ENCODE measurements at regions not wholly inside any gene's neighbourhood (a gene's known extent, or its start where the extent isn't known, plus 50 kb on each side); places are given as distances from the start of the nearest gene placed in this dataset.

- no TSS peak for BruUV-seq (replicated peaks)
- POLR2A ChIA-PET = no interaction called here
Observed at GRCh38 chr9:20178679-20179078, 389.8 kb upstream of the SLC24A2 start.

GRCh38 chr9:20178197-20178596 is 389.4 kb upstream of the SLC24A2 start:
- no peaks in the 10 kb centered on the region for H3K36me3 ChIP-seq (ENCODE audit: insufficient read depth, low read length)
- H3K9me3 ChIP-seq (ENCODE audit: low read length) = no peaks in the 10 kb centered on the region
- H3K27ac ChIP-seq (ENCODE audit: low read depth, low read length, poor library complexity, severe bottlenecking) = no peak overlapping the region
- no peaks in the 10 kb centered on the region for H3K4me1 ChIP-seq (ENCODE audit: insufficient read depth, low read length, poor library complexity, severe bottlenecking)
- no TSS peak for BruUV-seq (replicated peaks)
- H2AFZ ChIP-seq (ENCODE audit: low read length) = no peak overlapping the region
- POLR2A ChIA-PET = no interaction called here
- no peak for DNase-seq (ENCODE audit: low spot score)
- no peaks in the 10 kb centered on the region for H3K79me2 ChIP-seq (ENCODE audit: insufficient read depth, low read depth, low read length)
- intact Hi-C loops (cut with micrococcal nuclease; ENCODE audit: unreplicated experiment) = no loop called here
- CTCF ChIA-PET (ENCODE audit: unreplicated experiment) = no interaction called here
- no peaks in the 10 kb centered on the region for H3K9me2 ChIP-seq (ENCODE audit: insufficient read depth, low read length)
- H3K4me3 ChIP-seq (ENCODE audit: low read depth, low read length, poor library complexity, severe bottlenecking) = no peak overlapping the region
- no peaks in the 10 kb centered on the region for H4K20me1 ChIP-seq (ENCODE audit: insufficient read depth, low read length)
- TF ChIP-seq EZH2phosphoT487 (IDR thresholded peaks at IDR 0.05; ENCODE audit: borderline replicate concordance, low read depth, low read length) = no peak
- no peak for TF ChIP-seq CTCF (conservative IDR thresholded peaks at IDR 0.05; ENCODE audit: low read length)
- no peak overlapping the region for H3K4me2 ChIP-seq (ENCODE audit: low read length)

More at GRCh38 chr9:20178679-20179078, 389.8 kb upstream of the SLC24A2 start:
- CTCF ChIA-PET (ENCODE audit: unreplicated experiment) = no interaction called here
- no peak overlapping the region for H3K4me3 ChIP-seq (ENCODE audit: low read depth, low read length, poor library complexity, severe bottlenecking)
- no peak overlapping the region for H2AFZ ChIP-seq (ENCODE audit: low read length)
- DNase-seq (ENCODE audit: low spot score) = no peak
- no peak overlapping the region for H3K4me2 ChIP-seq (ENCODE audit: low read length)
- H3K4me1 ChIP-seq (ENCODE audit: insufficient read depth, low read length, poor library complexity, severe bottlenecking) = no peaks in the 10 kb centered on the region
- TF ChIP-seq CTCF (conservative IDR thresholded peaks at IDR 0.05; ENCODE audit: low read length) (no peak), EZH2phosphoT487 (IDR thresholded peaks at IDR 0.05; ENCODE audit: borderline replicate concordance, low read depth, low read length) (no peak)
- H3K27ac ChIP-seq (ENCODE audit: low read depth, low read length, poor library complexity, severe bottlenecking) = no peak overlapping the region
- H3K9me2 ChIP-seq (ENCODE audit: insufficient read depth, low read length) = no peaks in the 10 kb centered on the region
- no peaks in the 10 kb centered on the region for H3K36me3 ChIP-seq (ENCODE audit: insufficient read depth, low read length)
- no peaks in the 10 kb centered on the region for H3K79me2 ChIP-seq (ENCODE audit: insufficient read depth, low read depth, low read length)
- no peaks in the 10 kb centered on the region for H3K9me3 ChIP-seq (ENCODE audit: low read length)
- H4K20me1 ChIP-seq (ENCODE audit: insufficient read depth, low read length) = no peaks in the 10 kb centered on the region
- intact Hi-C loops (cut with micrococcal nuclease; ENCODE audit: unreplicated experiment) = no loop called here

- DNase-seq (ENCODE audit: low spot score) = no peak
- BruUV-seq (replicated peaks) = no TSS peak
- no peaks in the 10 kb centered on the region for H3K36me3 ChIP-seq (ENCODE audit: insufficient read depth, low read length)
- H4K20me1 ChIP-seq (ENCODE audit: insufficient read depth, low read length) = no peaks in the 10 kb centered on the region
- H3K4me1 ChIP-seq (ENCODE audit: insufficient read depth, low read length, poor library complexity, severe bottlenecking) = no peaks in the 10 kb centered on the region
- intact Hi-C loops (cut with micrococcal nuclease; ENCODE audit: unreplicated experiment) = no loop called here
- no peak overlapping the region for H3K27ac ChIP-seq (ENCODE audit: low read depth, low read length, poor library complexity, severe bottlenecking)
- TF ChIP-seq EZH2phosphoT487 (IDR thresholded peaks at IDR 0.05; ENCODE audit: borderline replicate concordance, low read depth, low read length) = no peak
- no peak for TF ChIP-seq CTCF (conservative IDR thresholded peaks at IDR 0.05; ENCODE audit: low read length)
- CTCF ChIA-PET (ENCODE audit: unreplicated experiment) = no interaction called here
- no peak overlapping the region for H2AFZ ChIP-seq (ENCODE audit: low read length)
- no peaks in the 10 kb centered on the region for H3K79me2 ChIP-seq (ENCODE audit: insufficient read depth, low read depth, low read length)
- POLR2A ChIA-PET = no interaction called here
- H3K4me3 ChIP-seq (ENCODE audit: low read depth, low read length, poor library complexity, severe bottlenecking) = no peak overlapping the region
- no peaks in the 10 kb centered on the region; the same call in 1 of the 2 replicates for H3K9me2 ChIP-seq (ENCODE audit: insufficient read depth, low read length)
- no peak overlapping the region for H3K4me2 ChIP-seq (ENCODE audit: low read length)
- H3K9me3 ChIP-seq (ENCODE audit: low read length) = 0 out of 2 replicates have a peak, but pooled peaks cover 7% of the 10 kb centered on the region
Observed at GRCh38 chr9:20170122-20170521, 381.3 kb upstream of the SLC24A2 start.

All from OCI-LY7 (cell line).